B cell (primary cell): ENCODE measurements at regions not wholly inside any gene's neighbourhood (a gene's known extent, or its start where the extent isn't known, plus 50 kb on each side); places are given as distances from the start of the nearest gene placed in this dataset.

Experiments used
- CTCF ChIP-seq: fragments of 200-600 bp; IDR thresholded peaks from one replicate; pipeline ENCODE4 v1.8.0; 2022; ENCODE audit warnings: antibody characterized with exemption, mild to moderate bottlenecking
- EZH2 ChIP-seq: IDR thresholded peaks from 2 replicates; pipeline ENCODE4 v1.6.1; 2012; ENCODE audit warnings: borderline replicate concordance, low read depth, mild to moderate bottlenecking, moderate library complexity, low read length; ENCODE audit not compliant: insufficient read depth, poor library complexity, severe bottlenecking

DNA sequence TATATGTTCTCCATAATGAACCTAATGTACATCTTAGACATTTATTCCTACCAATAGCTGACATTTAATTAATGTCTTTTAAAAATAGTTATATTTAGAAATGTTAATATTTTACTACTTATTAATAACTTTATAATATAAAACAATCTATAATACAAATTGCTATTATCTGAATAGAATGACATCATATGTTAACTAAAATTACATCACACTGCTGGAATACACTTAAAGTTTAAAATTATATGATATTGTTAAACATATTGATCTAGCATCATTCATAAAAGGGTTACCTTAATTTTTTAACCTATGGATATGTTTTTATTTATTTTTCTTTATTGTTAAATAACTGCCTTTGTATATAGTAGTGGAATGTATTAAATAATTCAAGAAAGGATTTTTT lies 660.2 kb upstream of the ADGRB3 start:
- TF ChIP-seq CTCF (no peak), EZH2 (no peak)
